GM18861 (cell line): ENCODE measurements at regions not wholly inside any gene's neighbourhood (a gene's known extent, or its start where the extent isn't known, plus 50 kb on each side); places are given as distances from the start of the nearest gene placed in this dataset.

Experiments
- ATAC-seq: cut with Tn5 transposase; IDR thresholded peaks from one replicate; pipeline ENCODE4 v1.9.1; 2021; ENCODE audit not compliant: unreplicated experiment

DNA sequence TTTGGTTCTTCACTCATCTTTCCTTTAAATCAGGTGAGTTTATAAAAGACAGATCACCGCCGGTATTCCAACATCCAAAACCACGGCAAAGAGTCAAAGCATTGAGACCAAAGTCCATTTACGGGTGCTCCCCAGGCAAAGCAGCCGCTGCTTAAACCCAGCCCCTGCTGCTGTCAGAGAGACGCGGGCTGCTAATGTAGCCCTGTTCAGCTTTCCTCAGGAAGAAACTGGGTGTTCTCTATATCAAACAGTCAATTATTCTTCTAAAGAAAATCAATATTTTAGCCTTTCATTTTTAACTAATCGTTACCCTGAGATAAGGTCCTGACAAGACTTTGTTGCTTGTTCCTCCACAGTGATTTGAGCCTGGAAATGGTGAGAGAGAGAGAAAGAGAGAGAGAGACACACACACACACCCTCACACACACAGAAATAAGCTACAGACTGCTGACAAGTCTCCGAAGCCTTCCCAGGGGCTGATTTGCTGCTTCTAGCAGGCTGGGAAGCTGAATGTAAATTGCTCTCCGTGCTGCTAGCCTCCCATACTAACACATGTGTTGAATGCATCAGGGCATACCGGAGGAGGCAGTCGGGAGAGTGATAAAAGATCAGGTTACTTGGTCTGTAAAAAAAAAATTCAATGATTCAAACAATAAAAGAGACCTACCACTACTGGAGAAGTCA is 183.0 kb upstream of the ANK3 start:
- no peak for ATAC-seq

DNA sequence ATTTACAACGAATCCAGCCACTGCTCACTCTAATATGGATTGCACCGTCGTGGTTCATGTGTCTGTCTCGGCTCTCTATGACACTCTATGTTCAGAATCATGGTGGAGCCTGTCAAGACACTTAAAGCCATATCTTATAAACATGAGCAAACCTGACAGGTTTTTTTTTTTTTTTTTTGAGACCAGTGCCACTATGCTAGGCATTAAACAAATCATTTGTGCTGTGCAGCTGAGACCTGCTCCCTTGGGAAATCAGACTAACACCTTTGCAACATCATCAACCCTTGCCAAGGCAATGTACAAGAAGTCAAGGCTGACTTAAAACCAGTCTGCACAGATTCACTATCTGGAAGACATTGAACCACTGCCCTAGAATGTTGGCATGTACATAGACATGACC is 181.2 kb upstream of the ANK3 start:
- no peak for ATAC-seq

DNA sequence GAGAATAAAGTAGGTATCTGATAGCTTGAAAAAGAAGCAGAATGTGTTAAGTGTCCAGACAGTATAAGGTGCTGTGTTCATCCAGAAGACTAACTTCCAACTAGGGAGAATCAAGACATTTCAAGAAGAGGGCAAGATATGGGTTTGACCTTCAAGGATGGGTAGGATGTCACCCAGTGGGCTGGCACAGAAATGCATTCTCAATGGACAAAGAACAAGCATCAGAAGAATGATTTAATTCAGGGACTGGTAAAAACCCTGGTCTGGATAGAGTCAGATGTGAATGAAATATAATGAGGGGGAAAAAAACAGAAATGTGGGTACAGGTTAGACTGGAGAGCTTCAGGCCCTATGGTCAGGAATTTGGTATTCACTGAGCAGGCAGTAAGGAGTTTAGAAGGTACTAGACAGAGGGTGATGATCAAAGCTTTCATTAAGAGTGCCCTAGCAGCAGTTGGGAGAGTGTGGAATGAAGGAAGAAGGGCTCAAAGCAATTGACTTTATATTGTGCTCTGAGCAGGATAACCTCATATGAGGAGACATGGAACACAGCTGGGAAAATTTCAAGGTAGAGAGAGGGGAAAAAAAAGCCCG is 180.7 kb upstream of the ANK3 start:
- no peak for ATAC-seq

DNA sequence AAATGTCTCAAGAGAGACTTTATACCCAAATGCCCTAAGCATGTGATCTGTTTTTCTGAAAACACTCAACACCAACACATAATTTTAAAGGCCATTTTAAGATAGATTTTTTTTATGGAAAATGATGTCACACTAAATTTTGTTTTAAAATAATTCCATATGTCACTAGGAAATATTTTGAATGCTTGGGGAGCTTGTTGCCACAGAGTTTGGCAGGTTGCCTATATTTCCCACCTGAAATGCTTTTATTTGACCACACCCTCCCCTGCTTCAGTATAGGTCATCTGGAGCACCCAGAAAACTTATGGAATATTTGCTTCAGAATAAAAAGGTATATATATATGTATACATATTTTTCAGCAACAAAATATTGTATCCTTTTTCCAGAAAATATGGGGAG is 180.0 kb upstream of the ANK3 start:
- no peak for ATAC-seq

DNA sequence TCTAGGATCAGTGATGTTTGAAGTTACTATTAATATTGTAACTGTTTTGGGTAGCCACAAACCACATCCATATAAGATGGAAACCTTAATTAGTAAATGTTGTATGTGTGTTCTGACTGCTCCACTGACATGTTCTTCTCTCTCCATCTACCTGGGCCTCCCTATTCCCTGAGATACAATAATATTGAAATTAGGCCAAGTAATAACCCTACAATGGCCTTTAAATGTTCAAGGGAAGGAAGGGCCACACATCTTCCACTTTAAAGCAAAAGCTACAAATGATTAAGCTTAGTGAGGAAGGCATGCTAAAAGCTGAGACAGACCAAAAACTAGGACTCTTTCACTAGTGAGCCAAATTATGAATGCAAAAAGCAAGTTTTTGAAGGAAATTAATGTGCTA is 176.4 kb upstream of the ANK3 start:
- no peak for ATAC-seq

DNA sequence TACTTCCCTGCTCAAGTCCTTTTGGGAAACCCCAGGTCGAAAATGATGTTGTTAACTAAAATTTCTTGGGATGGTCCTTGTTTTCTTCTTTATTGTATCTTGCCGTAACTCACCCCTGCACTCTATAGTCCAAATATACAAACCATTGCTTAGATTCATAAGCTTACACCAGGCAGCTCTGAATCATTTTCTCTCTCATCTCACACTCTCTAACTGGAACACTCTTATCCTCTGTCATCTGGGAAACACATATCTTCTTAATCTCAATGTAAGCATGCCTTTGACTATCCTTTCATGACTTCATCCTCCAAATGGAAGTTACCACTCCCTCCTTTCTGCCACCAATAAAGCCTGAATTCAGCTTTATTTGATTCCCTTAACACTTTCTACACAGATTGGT is 175.8 kb upstream of the ANK3 start:
- no peak for ATAC-seq

DNA sequence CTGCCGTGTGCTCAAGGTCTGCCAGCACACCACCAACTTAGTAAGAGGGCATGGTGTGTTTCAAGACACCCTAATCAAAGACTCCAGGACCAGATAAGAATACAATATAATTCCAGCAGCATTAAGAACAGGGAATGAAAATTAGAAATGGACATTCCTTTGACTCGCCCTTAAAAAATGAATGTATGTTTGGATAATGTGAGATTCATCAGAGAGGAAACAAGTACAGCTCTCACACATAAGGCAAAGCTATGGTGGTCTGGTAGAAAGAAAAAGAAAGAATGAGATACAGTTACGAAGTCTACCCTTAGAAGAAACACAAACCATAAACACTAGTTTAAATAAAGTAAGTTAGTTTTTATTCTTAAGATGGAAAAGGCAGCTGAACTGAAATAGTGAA is 174.8 kb upstream of the ANK3 start:
- ATAC-seq, result no peak

DNA sequence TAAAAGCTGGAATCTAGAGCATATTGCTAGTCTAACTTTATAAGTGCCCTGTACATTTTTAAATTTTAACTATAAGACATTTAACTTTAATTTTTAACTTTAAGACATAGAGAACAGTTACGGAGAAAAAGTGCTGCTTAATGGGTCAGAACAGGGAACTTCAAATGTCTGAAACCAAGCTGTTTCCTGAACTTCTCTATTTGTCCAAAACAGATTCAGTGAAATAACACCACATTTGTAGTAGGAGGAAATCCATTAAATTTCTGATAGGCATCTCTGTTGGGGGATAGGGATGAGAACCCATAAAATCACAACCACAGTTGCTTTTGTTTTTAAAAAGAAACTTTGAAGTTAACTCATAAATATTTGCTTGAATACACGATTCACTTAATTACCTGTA is 170.8 kb upstream of the ANK3 start:
- ATAC-seq, result no peak

DNA sequence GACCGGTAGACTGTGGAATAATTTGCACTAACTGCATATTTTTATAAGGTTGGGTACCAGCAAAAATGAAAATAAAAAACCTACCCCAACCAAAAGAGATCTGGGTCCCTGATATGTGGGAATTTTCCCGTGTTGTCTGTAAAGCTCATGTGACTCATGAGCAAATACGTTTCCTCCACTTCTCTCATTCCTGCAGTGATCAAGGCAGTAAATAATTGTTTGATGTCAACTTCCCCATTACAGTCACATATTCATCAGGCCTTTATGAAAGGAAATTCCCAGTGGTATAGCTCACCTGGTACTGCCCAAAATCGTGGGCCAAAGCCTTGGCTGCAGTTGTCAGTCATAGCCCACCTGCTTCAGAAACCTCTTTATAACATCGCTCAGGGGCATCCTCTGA is 166.0 kb upstream of the ANK3 start:
- ATAC-seq, result no peak

DNA sequence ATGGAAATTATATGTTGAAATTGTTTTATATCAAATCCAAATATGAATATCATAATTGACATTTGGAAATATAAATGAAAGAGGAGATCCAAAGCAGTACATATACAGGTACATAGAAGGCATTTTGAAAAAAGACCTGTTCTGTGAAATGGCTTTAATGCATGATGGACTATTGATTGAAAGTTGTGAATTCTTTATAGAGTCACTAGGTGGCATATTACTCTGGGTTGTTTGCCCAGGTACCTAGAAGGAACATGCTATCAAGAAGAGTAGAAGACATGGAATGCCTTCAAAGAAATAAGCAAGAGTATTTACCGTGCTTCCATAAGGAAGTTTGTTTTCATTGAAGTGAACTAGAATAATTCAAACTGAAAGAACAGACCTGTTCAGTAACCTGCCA is 160.0 kb upstream of the ANK3 start:
- peak; percentile 82 for ATAC-seq

DNA sequence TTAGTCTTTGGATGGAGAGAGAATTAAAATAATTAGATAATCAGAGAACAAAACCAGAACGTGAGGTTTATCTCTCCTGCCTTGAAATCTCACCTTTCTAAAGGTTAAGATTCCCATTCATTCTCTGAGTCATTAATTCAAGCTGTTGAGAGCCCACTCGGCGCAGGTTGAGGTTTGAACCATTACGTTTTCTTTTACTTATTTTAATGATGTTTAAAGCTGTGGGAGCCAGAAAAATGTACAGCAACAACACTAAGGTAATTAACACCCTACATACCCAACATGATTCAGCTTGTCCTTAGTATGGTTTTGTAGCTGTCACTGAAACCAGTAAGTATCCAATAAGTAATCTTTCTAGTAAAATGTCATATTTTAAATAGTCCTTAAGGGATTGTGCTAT is 153.0 kb upstream of the ANK3 start:
- ATAC-seq, result no peak

DNA sequence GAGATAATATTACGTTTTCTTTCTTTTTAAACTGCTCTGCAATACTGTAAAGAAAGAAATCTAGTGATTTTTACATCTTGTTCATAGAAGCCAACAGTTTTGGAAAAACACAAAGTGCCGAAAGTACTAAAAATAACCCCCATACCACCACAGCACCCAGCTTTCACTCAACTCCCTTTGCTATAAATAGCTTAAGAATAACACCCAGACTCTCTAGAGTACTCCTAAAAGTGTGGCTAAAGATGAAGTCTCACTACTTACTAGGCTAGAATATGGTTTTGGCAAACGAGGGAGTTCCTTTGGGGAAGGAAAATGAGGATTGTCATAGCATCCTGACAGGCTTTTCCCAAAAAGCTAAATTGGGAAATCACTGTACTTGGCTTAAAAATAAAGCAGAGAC is 151.8 kb upstream of the ANK3 start:
- no peak for ATAC-seq

DNA sequence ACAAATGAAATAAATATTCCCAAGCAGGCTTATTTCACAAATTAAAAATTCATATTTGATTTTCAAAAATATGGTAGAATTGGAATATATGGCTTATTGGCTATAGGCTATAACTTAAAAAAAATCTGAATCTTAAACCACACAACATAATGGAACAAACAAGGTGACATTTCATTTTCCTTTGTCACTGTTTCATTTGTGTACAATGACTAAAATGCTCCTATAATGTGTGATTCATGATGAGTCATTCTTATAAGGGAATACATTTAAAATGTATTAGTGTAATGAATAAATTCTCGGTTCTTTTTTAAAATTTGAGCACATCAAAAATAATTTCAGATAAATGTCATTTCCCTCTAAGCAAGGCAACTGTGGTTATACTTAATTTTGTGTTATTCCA is 148.0 kb upstream of the ANK3 start:
- no peak for ATAC-seq

DNA sequence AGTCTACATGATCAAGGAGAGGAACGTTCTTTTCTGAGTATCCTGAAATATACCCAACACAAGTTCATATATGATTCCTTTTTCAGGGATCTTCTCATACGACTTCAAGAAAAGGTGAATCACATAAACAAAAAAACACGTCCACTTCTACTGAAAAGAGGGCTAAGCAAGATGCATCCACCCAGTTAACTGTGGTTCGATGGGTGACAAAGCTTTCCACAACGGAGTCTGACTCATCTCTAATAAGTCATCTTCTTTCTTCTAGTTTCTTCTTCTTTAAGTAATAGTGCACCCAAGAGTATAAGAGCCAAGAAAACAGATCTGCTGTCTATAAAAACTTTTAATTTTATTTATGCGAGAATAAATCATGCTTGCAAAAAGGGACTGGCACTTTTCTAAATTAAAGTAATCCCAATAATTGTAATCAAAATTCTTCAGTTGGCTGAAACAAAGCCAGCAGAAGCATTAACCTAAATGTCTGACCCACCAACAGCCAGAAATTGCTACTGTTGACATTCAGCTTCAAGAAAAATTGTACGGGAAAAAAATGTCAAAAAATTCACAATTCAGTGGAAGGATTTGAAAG is 146.9 kb upstream of the ANK3 start:
- ATAC-seq, result no peak

DNA sequence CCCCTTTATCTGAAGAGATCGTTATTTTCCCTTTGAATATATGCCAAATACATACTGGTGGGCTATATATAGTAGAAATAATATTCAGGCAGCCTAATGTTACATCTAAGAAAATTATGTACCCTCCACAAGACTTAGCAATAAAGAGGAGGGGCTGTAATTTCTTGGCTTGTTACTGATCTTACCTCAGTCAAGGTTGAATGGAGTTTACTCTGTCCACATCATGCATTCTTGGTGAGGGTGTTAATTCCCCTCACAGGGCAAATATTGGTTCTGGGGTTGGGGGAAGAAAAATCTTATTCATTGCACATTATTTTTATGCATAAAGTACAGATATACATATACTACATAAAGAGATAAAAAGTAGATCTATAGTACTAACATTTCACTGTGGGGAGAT is 145.8 kb upstream of the ANK3 start:
- ATAC-seq, result peak; percentile 23

DNA sequence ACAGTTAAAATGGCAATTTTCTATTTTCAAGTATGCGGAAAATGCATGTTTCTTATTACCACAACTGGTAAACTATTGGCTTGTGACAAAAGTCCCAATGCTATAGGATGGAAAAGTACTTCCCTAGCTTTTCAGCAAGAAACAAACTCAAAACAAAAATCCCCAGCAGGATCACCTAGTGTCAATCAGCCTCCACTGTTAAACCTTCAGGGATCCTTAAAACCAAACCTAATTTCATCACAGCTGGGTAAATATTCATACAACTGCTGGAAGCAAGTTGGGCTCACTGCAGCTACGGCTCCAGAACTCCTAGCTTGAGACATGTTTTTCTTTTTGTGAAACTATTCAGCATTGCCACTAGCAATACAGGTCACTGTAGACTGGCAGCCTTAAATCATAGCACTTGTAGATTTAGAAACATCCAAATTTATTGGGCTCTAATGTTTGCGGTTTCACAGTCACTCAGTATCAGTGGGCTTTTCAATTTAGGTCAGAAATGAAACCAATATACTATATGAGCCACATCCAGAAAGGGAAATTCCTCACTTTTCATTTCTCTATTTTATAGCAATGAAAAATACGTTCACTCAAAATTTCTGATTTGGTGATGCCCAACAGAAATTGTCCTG is 145.2 kb upstream of the ANK3 start:
- ATAC-seq, result peak; percentile 46

DNA sequence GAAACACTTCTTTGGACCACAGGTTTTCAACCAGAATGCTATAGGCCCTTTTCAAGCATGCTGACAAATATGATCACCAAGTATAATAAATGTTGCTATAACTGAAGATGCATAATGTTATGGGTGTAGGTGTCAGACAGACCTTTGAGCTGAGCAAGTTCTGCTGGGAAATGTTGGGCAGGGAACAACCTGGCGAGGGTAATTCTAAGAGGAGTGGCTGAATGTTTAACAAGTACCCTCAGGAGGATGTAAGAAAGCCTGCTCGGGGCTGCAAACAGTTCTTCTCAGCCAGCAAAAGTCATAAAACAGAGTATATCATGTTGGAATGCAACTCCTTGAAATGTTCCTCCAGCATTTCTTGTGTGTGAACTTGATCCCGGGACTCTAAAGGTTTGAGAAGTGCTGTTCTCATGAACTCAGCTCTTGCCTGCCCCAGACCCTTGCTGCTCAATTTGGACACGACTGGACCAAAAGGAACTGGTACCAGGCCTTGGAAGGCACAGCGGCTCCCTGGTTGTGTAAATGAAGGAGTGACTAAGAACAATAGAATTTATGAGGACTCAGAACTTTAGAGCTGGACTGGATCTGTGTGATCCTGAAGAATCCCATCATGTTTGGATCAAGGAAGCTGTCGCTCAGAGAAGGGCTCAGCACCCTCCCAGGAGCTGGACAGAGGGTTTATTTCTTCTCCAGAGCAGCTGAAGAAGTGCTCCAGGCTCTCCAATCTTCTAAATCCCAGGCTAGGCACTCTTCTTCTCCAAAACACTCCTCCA is 143.2 kb upstream of the ANK3 start:
- ATAC-seq, result no peak

DNA sequence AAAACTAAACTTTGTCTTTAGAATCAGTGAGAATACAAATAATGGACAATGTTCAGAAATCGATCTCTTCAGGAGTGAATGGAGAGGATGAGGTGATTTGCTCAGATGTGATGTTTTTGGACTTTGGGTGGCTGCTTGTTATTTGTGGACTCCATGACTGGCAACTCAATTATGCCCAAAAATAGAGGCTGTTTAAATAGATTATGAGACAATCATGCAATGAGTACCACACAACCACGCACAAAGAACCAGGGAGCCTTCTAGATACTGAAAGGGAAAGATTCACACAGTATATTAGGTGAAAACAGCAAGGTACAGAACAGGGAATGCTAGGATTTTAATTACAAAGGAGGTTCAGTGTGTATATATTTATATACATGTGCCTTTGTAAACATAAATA is 141.3 kb upstream of the ANK3 start:
- no peak for ATAC-seq

DNA sequence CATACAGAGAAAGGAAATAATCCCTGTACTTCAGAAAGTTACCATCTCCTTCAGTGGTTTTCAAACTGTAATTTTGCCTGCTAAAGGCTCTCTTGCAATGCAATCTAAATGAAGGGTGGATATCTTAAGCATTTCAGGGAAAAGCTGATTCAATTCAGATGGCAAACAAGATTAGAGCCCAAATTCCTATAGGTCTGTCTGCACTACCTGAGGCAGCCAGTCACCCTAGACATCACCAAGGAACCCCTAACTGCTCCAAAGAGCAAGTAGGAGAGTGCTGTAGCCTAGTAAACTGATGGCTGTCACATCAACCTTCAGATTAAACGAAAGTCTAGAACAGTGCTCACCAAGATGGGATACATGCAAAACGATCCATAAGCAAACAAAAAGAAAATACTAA is 138.0 kb upstream of the ANK3 start:
- ATAC-seq, result no peak

DNA sequence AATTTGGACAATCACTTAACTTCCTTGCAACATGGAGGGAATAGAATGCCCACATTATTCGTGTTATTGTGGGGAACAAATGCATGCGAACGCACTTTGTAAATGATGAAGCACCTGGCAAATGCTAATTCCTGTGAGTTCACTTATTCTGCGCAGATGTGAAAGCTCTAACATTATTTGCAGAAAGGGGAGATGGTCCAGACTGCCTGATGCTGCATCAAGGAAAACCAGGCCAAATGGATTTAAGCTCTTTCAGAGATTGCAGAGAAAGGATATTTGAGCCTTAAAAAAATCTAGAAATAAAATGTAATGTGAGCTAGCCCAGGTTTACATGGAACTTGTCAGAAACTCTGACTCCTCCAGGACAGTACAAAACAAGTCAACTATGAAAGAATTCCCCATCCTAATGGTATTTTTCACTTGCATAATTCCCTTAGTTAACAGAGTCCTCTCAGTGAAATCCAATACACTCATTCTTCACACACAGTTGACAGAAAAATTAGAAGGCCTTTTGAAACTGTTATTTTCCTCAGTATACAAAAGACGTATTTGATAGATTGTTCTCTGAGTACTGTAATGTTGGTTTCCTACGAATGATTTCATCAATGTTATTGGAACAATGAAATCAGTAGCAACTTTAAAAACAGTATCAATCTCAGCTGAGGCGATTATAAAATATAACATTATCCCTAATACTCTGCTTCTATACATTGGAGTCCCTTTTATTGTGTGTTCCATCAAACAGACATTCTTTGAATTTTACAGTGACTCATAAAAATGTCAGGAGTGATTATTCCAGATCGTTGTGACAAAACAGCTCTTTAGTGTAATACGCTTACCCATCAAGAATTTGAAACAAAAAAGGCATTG is 136.3 kb upstream of the ANK3 start:
- ATAC-seq, result no peak

DNA sequence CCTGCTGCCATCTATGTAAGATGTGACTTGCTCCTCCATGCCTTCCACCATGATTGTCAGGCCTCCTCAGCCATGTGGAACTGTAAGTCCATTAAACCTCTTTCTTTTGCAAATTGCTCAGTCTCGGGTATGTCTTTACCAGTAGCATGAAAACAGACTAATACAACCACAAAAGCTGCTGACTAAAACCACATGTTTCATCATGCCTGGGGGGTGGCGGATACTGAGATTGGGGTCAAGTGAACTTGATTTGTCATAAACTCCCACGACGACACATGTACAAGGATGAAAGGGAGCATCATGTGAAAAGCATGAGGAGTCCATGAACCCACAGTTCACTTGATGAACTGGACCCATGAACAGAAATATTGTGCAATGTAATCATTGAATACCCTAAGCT is 134.9 kb upstream of the ANK3 start:
- no peak for ATAC-seq
